H1 (cell line): ENCODE measurements at regions not wholly inside any gene's neighbourhood (a gene's known extent, or its start where the extent isn't known, plus 50 kb on each side); places are given as distances from the start of the nearest gene placed in this dataset.

Experiments used
- CTCF ChIA-PET: fragments of 300-600 bp; sonication (Branson Sonifier 250); formaldehyde crosslinking; loops from one replicate; lab custom pipeline; 2021; ENCODE audit not compliant: partially characterized antibody; lab: Charles Lee
- POLR2A ChIA-PET: fragments of 300-600 bp; sonication (Branson Sonifier 250); formaldehyde crosslinking; loops from one replicate; lab custom pipeline; 2021; ENCODE audit warnings: inconsistent platforms; ENCODE audit not compliant: partially characterized antibody; lab: Charles Lee
- DNase-seq, 2 experiments: peaks; one replicate each; pipeline versions ENCODE4 v3.0.0 to v3.0.0-alpha.2; 2010 to 2022; ENCODE audit warnings: low spot score in 2 of 2, low read depth in 1 of 2, mixed read lengths in 1 of 2
- FAIRE-seq: peaks from 2 replicates; lab custom pipeline; 2011; peaks lifted over from hg19 to GRCh38; lab: Jason Lieb, UNC
- H2AFZ ChIP-seq: 2 replicates; pipeline ENCODE4 v1.8.1; 2012; ENCODE audit warnings: low read length, inconsistent platforms
- H2AK5ac ChIP-seq: 2 replicates; pipeline ENCODE4 v1.6.1; 2013; ENCODE audit warnings: low read depth, low read length
- H2BK120ac ChIP-seq: replicated peaks from 2 replicates; pipeline ENCODE3; 2013; ENCODE audit warnings: low read depth, low read length, inconsistent platforms
- H2BK12ac ChIP-seq: 2 replicates; pipeline ENCODE4 v1.6.1; 2013; ENCODE audit warnings: low read depth, low read length
- H2BK15ac ChIP-seq: 2 replicates; pipeline ENCODE4 v1.6.1; 2013; ENCODE audit warnings: low read length
- H2BK20ac ChIP-seq: 2 replicates; pipeline ENCODE4 v1.6.1; 2013; ENCODE audit warnings: low read length
- H2BK5ac ChIP-seq: 2 replicates; pipeline ENCODE4 v1.6.1; 2013; ENCODE audit warnings: low read depth, low read length
- H3K14ac ChIP-seq: 2 replicates; pipeline ENCODE4 v1.6.1; 2013; ENCODE audit warnings: inconsistent platforms; ENCODE audit not compliant: insufficient read length
- H3K18ac ChIP-seq: 2 replicates; pipeline ENCODE4 v1.6.1; 2013; ENCODE audit warnings: low read length; ENCODE audit errors: extremely low read depth
- H3K23ac ChIP-seq: 2 replicates; pipeline ENCODE4 v1.6.1; 2013; ENCODE audit warnings: inconsistent platforms; ENCODE audit not compliant: insufficient read length
- H3K23me2 ChIP-seq: 2 replicates; pipeline ENCODE4 v1.6.1; 2013; ENCODE audit warnings: low read depth, low read length
- H3K27ac ChIP-seq: 2 replicates; pipeline ENCODE4 v1.6.1; 2011; ENCODE audit warnings: low read depth, low read length, inconsistent platforms
- H3K27me3 ChIP-seq, 4 experiments: replicated peaks in 1 of 4; 1 replicate in 1 of 4; 2 replicates in 3 of 4; pipeline versions ENCODE4 v1.6.1 to v1.8.1; 2011 to 2013; ENCODE audit warnings: low read length in 3 of 4, mild to moderate bottlenecking in 3 of 4, inconsistent platforms in 2 of 4, mixed read lengths in 2 of 4, moderate library complexity in 1 of 4; ENCODE audit not compliant: control insufficient read depth in 3 of 4, insufficient read depth in 3 of 4; ENCODE audit errors: extremely low read depth in 1 of 4
- H3K36me3 ChIP-seq, 4 experiments: 2 replicates each; pipeline versions ENCODE4 v1.6.1 to v1.8.1; 2011 to 2013; ENCODE audit warnings: mild to moderate bottlenecking in 4 of 4, low read length in 3 of 4, moderate library complexity in 2 of 4, control low read depth in 1 of 4, inconsistent platforms in 1 of 4; ENCODE audit not compliant: insufficient read depth in 4 of 4, control insufficient read depth in 2 of 4
- H3K4ac ChIP-seq: replicated peaks from 2 replicates; pipeline ENCODE3; 2013; ENCODE audit warnings: low read length, low read depth, mixed read lengths, inconsistent platforms; ENCODE audit not compliant: insufficient read length
- H3K4me1 ChIP-seq, 4 experiments: replicated peaks in 1 of 4; 1 replicate in 1 of 4; 2 replicates in 3 of 4; pipeline versions ENCODE4 v1.6.1 to v1.8.1; 2011 to 2013; ENCODE audit warnings: low read length in 3 of 4, inconsistent platforms in 2 of 4, mixed read lengths in 1 of 4; ENCODE audit not compliant: insufficient read depth in 4 of 4, control insufficient read depth in 3 of 4
- H3K4me2 ChIP-seq, 2 experiments: 2 replicates each; pipeline versions ENCODE4 v1.6.1 to v1.8.1; 2011 to 2013; ENCODE audit warnings: low read depth in 2 of 2, low read length in 2 of 2, control low read depth in 1 of 2, inconsistent platforms in 1 of 2, mild to moderate bottlenecking in 1 of 2; ENCODE audit not compliant: insufficient read depth in 1 of 2
- H3K4me3 ChIP-seq, 4 experiments: fragments of 200-600, 300-600 bp in 1 of 4; sonication (generic), shearing (Covaris generic), sonication (Bioruptor Twin) in 1 of 4; 2 replicates each; pipeline versions ENCODE4 v1.5.1 to v1.8.1; 2011 to 2016; ENCODE audit warnings: low read length in 4 of 4, low read depth in 3 of 4, control low read depth in 2 of 4, inconsistent platforms in 2 of 4, mild to moderate bottlenecking in 2 of 4, mixed read lengths in 1 of 4, moderate library complexity in 1 of 4; ENCODE audit not compliant: insufficient read depth in 2 of 4; ENCODE audit errors: extremely low read depth in 1 of 4
- H3K56ac ChIP-seq: replicated peaks from 2 replicates; pipeline ENCODE3; 2013; ENCODE audit warnings: low read depth, mild to moderate bottlenecking, mixed read lengths, low read length, inconsistent platforms; ENCODE audit not compliant: insufficient read length
- H3K79me1 ChIP-seq: 2 replicates; pipeline ENCODE4 v1.6.1; 2013; ENCODE audit warnings: low read depth, low read length, control low read depth
- H3K79me2 ChIP-seq, 2 experiments: 2 replicates each; pipeline versions ENCODE4 v1.6.1 to v1.8.1; 2012 to 2013; ENCODE audit warnings: low read length in 2 of 2, mild to moderate bottlenecking in 2 of 2, inconsistent platforms in 1 of 2; ENCODE audit not compliant: insufficient read depth in 2 of 2, control insufficient read depth in 1 of 2
- H3K9ac ChIP-seq, 4 experiments: replicated peaks in 1 of 4; 1 replicate in 1 of 4; 2 replicates in 3 of 4; pipeline versions ENCODE4 v1.6.1 to v1.8.1; 2011 to 2013; ENCODE audit warnings: low read depth in 3 of 4, low read length in 3 of 4, control low read depth in 2 of 4, mild to moderate bottlenecking in 2 of 4, moderate library complexity in 2 of 4, inconsistent platforms in 1 of 4; ENCODE audit errors: extremely low read depth in 1 of 4
- H3K9me3 ChIP-seq, 2 experiments: 2 replicates each; pipeline versions ENCODE4 v1.6.1 to v1.8.1; 2012 to 2013; ENCODE audit warnings: mild to moderate bottlenecking in 2 of 2, moderate library complexity in 2 of 2, control low read depth in 1 of 2, inconsistent platforms in 1 of 2, low read depth in 1 of 2, low read length in 1 of 2, mixed read lengths in 1 of 2; ENCODE audit not compliant: insufficient read depth in 2 of 2
- H4K20me1 ChIP-seq, 2 experiments: replicated peaks in 1 of 2; 2 replicates each; pipeline versions ENCODE3 to v1.8.1; 2011 to 2013; ENCODE audit warnings: inconsistent platforms in 2 of 2, low read length in 2 of 2, mild to moderate bottlenecking in 1 of 2; ENCODE audit not compliant: insufficient read depth in 2 of 2, control insufficient read depth in 1 of 2
- H4K5ac ChIP-seq: 2 replicates; pipeline ENCODE4 v1.6.1; 2013; ENCODE audit warnings: low read length, low read depth, mixed read lengths, inconsistent platforms; ENCODE audit not compliant: insufficient read length
- H4K8ac ChIP-seq: 2 replicates; pipeline ENCODE4 v1.8.0; 2013; ENCODE audit warnings: mild to moderate bottlenecking, moderate library complexity, low read length, inconsistent platforms; ENCODE audit not compliant: insufficient read depth; ENCODE audit errors: extremely low read depth
- H4K91ac ChIP-seq: replicated peaks from 2 replicates; pipeline ENCODE3; 2013; ENCODE audit warnings: low read length, mixed read lengths, inconsistent platforms; ENCODE audit not compliant: insufficient read length
- BACH1 ChIP-seq: IDR thresholded peaks from 2 replicates; pipeline ENCODE4 v1.6.1; 2012; ENCODE audit warnings: low read length, improper control_type of control experiment
- CHD1 ChIP-seq: IDR thresholded peaks from 2 replicates; pipeline ENCODE4 v1.6.1; 2012; ENCODE audit warnings: low read depth, low read length, improper control_type of control experiment
- CTCF ChIP-seq, 3 experiments: IDR thresholded peaks; 1 replicate in 2 of 3; 2 replicates in 1 of 3; pipeline versions ENCODE4 v1.5.1 to v1.6.1; 2011; ENCODE audit warnings: low read length in 3 of 3, mild to moderate bottlenecking in 3 of 3, inconsistent platforms in 2 of 3, low read depth in 1 of 3, moderate library complexity in 1 of 3; ENCODE audit not compliant: insufficient read depth in 1 of 3; ENCODE audit errors: control extremely low read depth in 1 of 3
- JUND ChIP-seq: IDR thresholded peaks from 2 replicates; pipeline ENCODE4 v1.6.1; 2011; ENCODE audit warnings: mild to moderate bottlenecking, improper control_type of control experiment, low read length
- KDM5A ChIP-seq: fragments of 200-600 bp; IDR thresholded peaks from 2 replicates; pipeline ENCODE4 v1.7.1; 2012; ENCODE audit warnings: mild to moderate bottlenecking, low read length, inconsistent platforms, mixed read lengths
- NANOG ChIP-seq: IDR thresholded peaks from 2 replicates; pipeline ENCODE4 v1.6.1; 2011; ENCODE audit warnings: low read length, low read depth, mild to moderate bottlenecking, inconsistent platforms; ENCODE audit not compliant: insufficient read depth, poor library complexity, severe bottlenecking
- PHF8 ChIP-seq: fragments of 200-600 bp; sonication (generic); conservative IDR thresholded peaks from 2 replicates; pipeline ENCODE4 v1.7.1; 2012; ENCODE audit warnings: low read depth, mild to moderate bottlenecking, inconsistent platforms, low read length, moderate library complexity
- RBBP5 ChIP-seq: IDR thresholded peaks from 2 replicates; pipeline ENCODE4 v1.7.1; 2012; ENCODE audit warnings: low read depth, mild to moderate bottlenecking, inconsistent platforms, low read length, moderate library complexity, borderline replicate concordance
- RXRA ChIP-seq: IDR thresholded peaks from 2 replicates; pipeline ENCODE4 v1.6.1; 2011; ENCODE audit warnings: low read depth, mild to moderate bottlenecking, low read length, moderate library complexity; ENCODE audit not compliant: insufficient read depth
- TAF1 ChIP-seq: IDR thresholded peaks from 2 replicates; pipeline ENCODE4 v1.6.1; 2011; ENCODE audit warnings: mild to moderate bottlenecking, low read depth, low read length
- ZNF274 ChIP-seq: IDR thresholded peaks from 2 replicates; pipeline ENCODE4 v1.7.0; 2012; ENCODE audit warnings: low read length, borderline replicate concordance; ENCODE audit errors: extremely low read depth
- whole genome bisulfite sequencing, 2 experiments: shearing (Covaris generic) in 1 of 2; methylation state at CpG; one replicate each; pipeline versions ENCODE4 v1.1.6 to v1.1.7; 2013 to 2015; ENCODE audit warnings: low lambda C conversion rate in 2 of 2, mixed read lengths in 2 of 2, inconsistent platforms in 1 of 2, low coverage in 1 of 2, missing lambda C conversion rate in 1 of 2; ENCODE audit not compliant: insufficient replicate concordance in 2 of 2, insufficient coverage in 1 of 2, insufficient read length in 1 of 2; ENCODE audit errors: extremely low coverage in 1 of 2, missing lambda C conversion rate in 1 of 2; 5-methylcytosine and 5-hydroxymethylcytosine counted together

DNA sequence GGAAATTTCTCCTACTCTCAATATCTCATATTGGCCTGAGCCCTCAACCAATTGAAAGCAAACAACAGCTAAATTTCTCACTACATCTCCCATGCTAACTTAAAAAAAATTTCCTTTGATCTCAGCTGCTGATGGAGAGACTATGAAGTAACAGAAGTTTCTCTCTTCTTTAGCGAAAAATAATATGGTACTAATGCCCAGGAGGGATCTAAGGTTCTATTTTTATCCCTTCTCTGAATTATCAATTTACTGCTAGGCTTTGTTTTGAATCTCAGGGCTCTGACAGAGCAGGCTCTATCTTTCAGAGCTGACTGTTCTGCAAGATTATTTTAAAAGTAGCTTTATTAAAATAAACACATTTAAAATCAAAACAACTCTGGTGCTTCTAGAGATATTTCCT, 558.6 kb downstream of the KCNA4 start:
- H2BK5ac ChIP-seq, result no peak overlapping the region
- H4K20me1 ChIP-seq, result no peaks in the 10 kb centered on the region
- no peaks in the 10 kb centered on the region for H3K9me3 ChIP-seq
- H3K4me1 ChIP-seq, result no peaks in the 10 kb centered on the region; a peak in 2 of 7 replicates
- H3K27ac ChIP-seq, result no peak overlapping the region
- H3K79me2 ChIP-seq, result no peaks in the 10 kb centered on the region
- no peak overlapping the region for H3K4me2 ChIP-seq
- H2BK12ac ChIP-seq, result no peak overlapping the region
- H4K8ac ChIP-seq, result no peak overlapping the region
- no peak overlapping the region for H3K23ac ChIP-seq
- no peaks in the 10 kb centered on the region for H3K27me3 ChIP-seq
- no peak overlapping the region for H3K56ac ChIP-seq
- H3K36me3 ChIP-seq, result no peaks in the 10 kb centered on the region
- TF ChIP-seq RXRA, result no peak
- TF ChIP-seq BACH1, result no peak
- no peak for TF ChIP-seq RBBP5
- no peak for TF ChIP-seq KDM5A
- TF ChIP-seq JUND, result no peak
- no peak for TF ChIP-seq TAF1
- no peak for TF ChIP-seq NANOG
- TF ChIP-seq CTCF (IDR thresholded peaks at IDR 0.05; ENCODE audit: control extremely low read depth in 1 of 3, insufficient read depth in 1 of 3, low read depth in 1 of 3, low read length in 3 of 3), result no peak
- TF ChIP-seq ZNF274, result no peak
- no peak for TF ChIP-seq PHF8
- no peak for TF ChIP-seq CHD1
- H4K91ac ChIP-seq, result no peak overlapping the region
- H3K18ac ChIP-seq, result no peak overlapping the region
- no peak overlapping the region for H2BK15ac ChIP-seq
- no peak overlapping the region for H2BK20ac ChIP-seq
- H3K79me1 ChIP-seq, result no peaks in the 10 kb centered on the region
- H2BK120ac ChIP-seq, result no peak overlapping the region
- no peaks in the 10 kb centered on the region for H3K23me2 ChIP-seq
- ChIA-PET CTCF (no interaction called here), POLR2A (no interaction called here)
- WGBS, 2 experiments, result 100% methylated on average over 1 of the region's 1 CpG; no CpG with 5 or more reads in 1 of the 2 experiments
- DNase-seq, result no peak
- no peak overlapping the region for H2AFZ ChIP-seq
- H3K4ac ChIP-seq, result no peak overlapping the region
- no peak overlapping the region for H4K5ac ChIP-seq
- H2AK5ac ChIP-seq, result no peak overlapping the region
- H3K4me3 ChIP-seq, result no peak overlapping the region
- FAIRE-seq, result no peak
- H3K14ac ChIP-seq, result no peak overlapping the region
- no peak overlapping the region for H3K9ac ChIP-seq
